HG03108 (cell line): ENCODE measurements at regions not wholly inside any gene's neighbourhood (a gene's known extent, or its start where the extent isn't known, plus 50 kb on each side); places are given as distances from the start of the nearest gene placed in this dataset.

Experiments used
- ATAC-seq: cut with Tn5 transposase; IDR thresholded peaks from one replicate; pipeline ENCODE4 v1.9.1; 2021; ENCODE audit warnings: moderate library complexity; ENCODE audit not compliant: unreplicated experiment

GRCh38 chr2:137729305-137729704 lies 235.0 kb upstream of the HNMT start:
- ATAC-seq, result no peak

GRCh38 chr2:137737559-137737958 lies 226.7 kb upstream of the HNMT start:
- no peak for ATAC-seq

GRCh38 chr2:137741784-137742362 lies 222.4 kb upstream of the HNMT start:
- no peak for ATAC-seq

GRCh38 chr2:137747509-137747908 lies 216.8 kb upstream of the HNMT start:
- ATAC-seq, result no peak

GRCh38 chr2:137748533-137748932 lies 215.7 kb upstream of the HNMT start:
- ATAC-seq, result no peak

GRCh38 chr2:137764646-137765045 lies 199.6 kb upstream of the HNMT start:
- ATAC-seq, result no peak

- ATAC-seq, result no peak
These were observed 194.9 kb upstream of the HNMT start for GRCh38 chr2:137769406-137769805.

GRCh38 chr2:137770166-137770565 lies 194.1 kb upstream of the HNMT start:
- ATAC-seq, result no peak

- no peak for ATAC-seq
These were observed 193.2 kb upstream of the HNMT start for GRCh38 chr2:137771064-137771463.

GRCh38 chr2:137772451-137772850 lies 191.8 kb upstream of the HNMT start:
- no peak for ATAC-seq

- ATAC-seq, result no peak
These were observed 188.7 kb upstream of the HNMT start for GRCh38 chr2:137775529-137775928.

GRCh38 chr2:137776697-137777096 lies 187.6 kb upstream of the HNMT start:
- ATAC-seq, result no peak

GRCh38 chr2:137797641-137798040 lies 166.6 kb upstream of the HNMT start:
- no peak for ATAC-seq

- ATAC-seq, result no peak
These were observed 164.7 kb upstream of the HNMT start for GRCh38 chr2:137799600-137799999.

- no peak for ATAC-seq
These were observed 163.9 kb upstream of the HNMT start for GRCh38 chr2:137800386-137800785.

- no peak for ATAC-seq
These were observed 163.0 kb upstream of the HNMT start for GRCh38 chr2:137801228-137801627.

- no peak for ATAC-seq
These were observed 162.2 kb upstream of the HNMT start for GRCh38 chr2:137802038-137802437.

GRCh38 chr2:137806068-137806805 lies 158.0 kb upstream of the HNMT start:
- ATAC-seq, result no peak

- no peak for ATAC-seq
These were observed 155.0 kb upstream of the HNMT start for GRCh38 chr2:137809252-137809651.

- ATAC-seq, result no peak
These were observed 154.4 kb upstream of the HNMT start for GRCh38 chr2:137809837-137810236.

- ATAC-seq, result no peak
These were observed 151.8 kb upstream of the HNMT start for GRCh38 chr2:137812517-137812916.

- no peak for ATAC-seq
These were observed 151.1 kb upstream of the HNMT start for GRCh38 chr2:137813176-137813575.

GRCh38 chr2:137817058-137817457 lies 147.2 kb upstream of the HNMT start:
- no peak for ATAC-seq
